NAMALWA (cell line): ENCODE measurements at regions not wholly inside any gene's neighbourhood (a gene's known extent, or its start where the extent isn't known, plus 50 kb on each side); places are given as distances from the start of the nearest gene placed in this dataset.

Source experiments
- DNase-seq: peaks from one replicate; pipeline ENCODE4 v3.0.0-alpha.2; 2015; ENCODE audit warnings: low spot score

DNA sequence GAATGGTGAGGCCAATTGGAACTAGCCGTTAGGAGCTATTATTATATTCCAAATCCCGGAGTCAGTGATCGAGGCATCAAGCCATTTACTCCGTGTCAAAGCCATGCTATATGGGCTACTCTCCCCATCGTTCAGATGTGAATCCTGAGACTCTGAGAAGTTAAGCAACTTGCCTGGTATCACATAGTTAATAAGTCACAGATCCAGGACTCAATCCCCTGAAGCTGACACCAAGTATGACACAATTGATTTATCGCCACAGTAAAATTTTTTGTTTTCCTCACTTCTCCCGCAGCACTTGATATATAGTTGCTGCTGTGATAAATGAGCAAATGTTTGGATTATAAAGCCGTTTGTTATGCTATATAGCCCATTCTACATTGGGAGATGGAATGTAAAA lies 50.8 kb upstream of the TSHZ2 start:
- DNase-seq = no peak

DNA sequence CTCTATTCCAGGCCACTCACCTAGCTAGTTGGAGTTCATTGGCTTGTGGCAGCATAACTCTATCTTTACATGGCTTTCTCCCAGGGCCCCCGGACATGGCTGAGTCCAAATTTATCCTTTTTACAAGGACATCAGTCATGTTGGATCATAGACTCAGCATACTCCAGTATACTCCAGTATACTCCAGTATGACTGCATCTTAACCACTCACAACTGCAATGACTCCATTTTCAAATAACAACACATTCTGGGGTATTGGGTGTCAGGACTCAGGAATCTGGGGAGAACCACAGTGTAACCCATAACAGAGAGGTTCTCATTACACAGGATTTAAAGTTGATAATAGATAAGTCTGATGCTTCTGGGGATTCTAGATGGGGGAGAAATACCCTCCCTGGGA lies 53.8 kb upstream of the TSHZ2 start:
- DNase-seq = no peak

DNA sequence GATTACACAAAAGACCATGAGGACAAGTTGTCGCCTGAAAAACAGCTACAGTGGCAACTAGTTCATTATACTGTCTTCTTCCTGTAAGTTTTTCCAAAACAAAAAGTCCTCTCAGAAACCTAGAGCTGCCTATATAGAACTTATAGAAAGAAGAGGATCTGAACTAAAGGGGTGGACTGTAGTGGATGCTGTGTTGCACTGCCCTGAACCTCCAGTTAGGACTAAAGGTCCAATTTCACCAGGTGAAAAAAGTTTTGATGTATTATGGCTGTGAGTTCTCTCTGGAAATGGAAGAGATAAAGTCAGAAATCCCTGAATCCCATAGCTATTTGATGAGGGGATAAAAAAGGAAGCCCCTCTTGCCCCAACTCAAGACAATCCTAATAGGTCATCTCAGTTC lies 56.6 kb upstream of the TSHZ2 start:
- no peak for DNase-seq

DNA sequence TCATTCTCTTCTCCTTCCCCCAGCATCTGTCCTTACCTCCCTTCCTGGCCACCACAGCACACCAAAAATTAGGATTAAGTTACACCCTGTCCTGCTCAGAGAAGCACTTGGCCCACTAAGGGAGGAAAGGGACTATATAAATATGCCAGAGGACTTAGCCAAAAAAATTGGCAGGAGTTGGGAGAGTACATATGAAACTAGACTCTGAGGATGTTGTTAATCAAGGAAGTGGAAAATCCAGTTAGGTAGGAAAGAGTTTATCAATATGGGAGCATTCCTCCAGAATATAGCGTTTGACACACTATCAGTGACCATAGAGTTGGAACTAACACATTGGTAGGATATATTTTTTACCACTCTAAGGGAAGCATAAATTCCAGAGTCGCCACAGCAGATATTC lies 57.3 kb upstream of the TSHZ2 start:
- DNase-seq = no peak

DNA sequence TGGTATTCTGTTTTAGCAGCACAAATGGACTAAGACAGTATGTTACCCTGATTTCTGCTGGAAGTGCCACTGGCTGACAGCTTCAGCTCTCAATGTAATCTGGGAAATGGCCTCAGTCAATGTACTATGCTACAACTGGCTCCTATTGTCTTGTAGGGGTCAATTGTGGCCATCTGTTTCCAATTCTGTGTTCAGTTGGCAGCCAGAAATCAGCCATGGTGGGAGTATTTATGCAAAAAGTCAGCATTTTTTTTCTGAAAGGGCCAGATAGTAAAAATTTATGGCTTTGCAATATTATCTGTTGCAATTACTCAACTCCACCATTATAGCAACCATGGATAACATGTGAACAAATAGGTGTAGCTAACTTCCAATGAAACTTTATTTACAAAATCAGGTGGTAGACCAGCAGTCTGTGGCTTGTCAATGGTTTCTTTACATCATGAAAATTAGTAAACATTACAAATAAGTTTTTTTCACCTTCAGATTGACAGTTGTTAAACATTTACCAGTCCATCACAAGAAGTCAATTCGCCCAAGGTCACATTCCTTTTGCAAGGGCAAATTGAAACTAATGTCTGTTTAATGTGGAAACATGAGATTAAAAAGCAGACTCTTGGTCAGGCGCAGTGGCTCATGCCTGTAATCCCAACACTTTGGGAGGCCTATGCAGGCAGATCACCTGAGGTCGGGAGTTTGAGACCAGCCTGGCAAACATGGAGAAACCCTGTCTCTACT lies 58.3 kb upstream of the TSHZ2 start:
- DNase-seq = no peak

DNA sequence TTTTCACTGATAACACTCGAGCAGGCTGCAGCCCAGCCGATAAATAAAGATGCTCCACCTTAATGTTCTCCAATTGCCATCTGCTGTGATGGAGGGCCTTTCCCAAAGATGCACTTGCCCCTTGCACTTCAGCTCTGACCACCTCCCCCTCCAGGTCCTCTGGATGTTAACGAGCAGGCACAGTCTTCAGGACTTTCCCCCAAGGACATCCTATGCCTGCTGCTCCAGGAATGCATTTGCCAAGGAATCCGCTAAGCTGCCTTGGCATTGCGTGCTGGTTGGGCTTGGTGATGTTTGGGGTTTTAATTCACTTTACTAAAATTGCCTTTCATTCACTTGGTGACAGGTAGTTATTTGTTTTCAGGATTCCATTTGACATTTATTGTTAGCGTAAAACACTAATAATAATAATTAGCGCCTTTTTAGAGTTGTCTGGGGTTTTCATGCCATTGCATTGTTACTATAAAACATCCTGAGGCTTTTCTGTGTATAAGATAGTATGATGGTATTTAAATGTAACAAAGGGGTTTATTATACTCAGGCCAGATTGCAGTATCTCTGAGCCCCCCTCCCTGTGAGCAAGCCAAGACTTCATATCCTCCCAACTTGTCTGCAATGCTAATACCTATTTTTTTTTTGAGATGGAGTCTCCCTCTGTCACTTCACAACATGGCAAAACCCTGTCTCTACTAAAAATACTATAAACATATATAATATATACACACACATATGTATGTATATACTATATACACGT lies 66.7 kb upstream of the TSHZ2 start:
- no peak for DNase-seq

DNA sequence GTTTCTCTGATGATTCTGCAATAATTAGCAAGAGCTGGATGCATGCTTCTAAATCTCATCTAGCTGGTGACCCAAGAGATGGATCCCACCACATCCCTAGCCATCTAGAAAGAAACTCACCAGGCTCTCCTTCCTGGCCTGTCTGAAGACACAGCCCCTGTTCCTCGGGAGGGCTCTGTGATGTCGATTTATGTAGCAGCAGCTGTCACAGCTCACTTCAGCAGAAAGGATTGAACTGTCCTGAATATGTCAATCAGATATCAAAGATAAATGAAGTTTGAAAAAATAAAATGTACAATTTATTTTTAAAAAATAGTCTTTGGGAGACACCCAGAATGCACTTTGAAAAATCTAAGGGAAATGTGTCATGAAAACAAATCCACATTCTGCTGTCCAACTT lies 67.3 kb upstream of the TSHZ2 start:
- no peak for DNase-seq

DNA sequence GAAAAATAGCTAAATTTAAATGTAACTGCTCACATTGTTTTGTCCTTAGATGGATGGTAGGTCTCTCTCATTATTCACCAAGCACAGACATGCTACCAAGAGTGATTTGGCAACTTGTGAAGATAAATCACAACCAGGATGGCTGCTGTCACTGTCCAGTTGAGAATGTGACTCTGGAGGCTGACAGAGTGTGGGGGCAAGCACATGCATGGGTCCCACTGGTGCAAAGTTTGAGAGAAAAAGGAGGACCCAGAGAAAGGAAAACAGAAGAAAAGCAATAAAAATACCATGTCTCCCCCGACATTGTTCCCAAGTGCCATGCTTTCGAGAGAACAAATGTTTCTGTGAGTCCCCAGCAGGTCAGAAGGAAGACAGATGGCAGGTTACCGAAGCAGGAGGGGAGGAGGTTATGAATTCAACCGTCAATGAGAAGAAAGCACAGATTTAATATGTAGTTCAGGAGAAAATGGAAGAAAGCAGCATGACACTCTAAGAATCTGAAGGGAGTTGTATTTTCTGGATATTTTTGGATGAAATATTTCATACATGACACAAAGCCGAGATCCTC lies 73.0 kb upstream of the TSHZ2 start:
- DNase-seq = no peak

DNA sequence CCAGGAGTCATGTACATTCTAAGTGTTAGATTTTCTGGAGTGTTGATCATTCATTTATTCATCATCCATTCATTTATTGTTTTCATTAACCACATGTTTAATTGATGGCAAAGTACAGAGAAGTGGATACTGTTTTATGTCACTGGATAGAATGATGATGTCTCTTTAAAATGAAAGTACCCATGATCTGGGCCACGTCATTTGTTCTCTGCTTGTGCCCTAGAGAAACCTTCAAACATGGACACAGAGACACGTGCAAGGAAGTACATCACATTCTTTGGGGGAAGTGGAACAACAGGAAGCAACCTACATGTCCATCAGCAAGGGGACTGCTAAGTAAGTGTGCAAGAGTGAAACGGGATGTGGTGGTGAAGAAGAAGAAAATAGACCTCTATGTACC lies 75.8 kb upstream of the TSHZ2 start:
- no peak for DNase-seq

DNA sequence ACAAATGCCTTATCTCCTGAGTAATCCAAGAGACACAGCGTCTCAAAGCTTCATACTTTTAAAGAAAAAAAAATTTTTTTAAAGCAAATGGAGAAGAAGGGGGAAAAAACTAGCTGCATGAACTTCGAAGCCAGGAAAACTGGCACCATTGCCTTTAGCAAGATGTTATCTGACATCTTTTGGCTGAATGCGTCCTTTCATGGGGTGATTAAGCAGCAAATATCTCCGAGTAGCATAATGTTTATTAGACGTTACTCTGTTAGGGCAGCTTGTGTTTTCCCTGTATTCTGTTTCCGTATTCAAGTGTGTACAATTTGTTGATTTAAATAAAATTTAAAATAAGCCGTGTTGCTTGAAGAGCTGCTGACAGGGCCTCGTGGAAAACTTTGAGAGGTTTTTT lies 76.5 kb upstream of the TSHZ2 start:
- no peak for DNase-seq

DNA sequence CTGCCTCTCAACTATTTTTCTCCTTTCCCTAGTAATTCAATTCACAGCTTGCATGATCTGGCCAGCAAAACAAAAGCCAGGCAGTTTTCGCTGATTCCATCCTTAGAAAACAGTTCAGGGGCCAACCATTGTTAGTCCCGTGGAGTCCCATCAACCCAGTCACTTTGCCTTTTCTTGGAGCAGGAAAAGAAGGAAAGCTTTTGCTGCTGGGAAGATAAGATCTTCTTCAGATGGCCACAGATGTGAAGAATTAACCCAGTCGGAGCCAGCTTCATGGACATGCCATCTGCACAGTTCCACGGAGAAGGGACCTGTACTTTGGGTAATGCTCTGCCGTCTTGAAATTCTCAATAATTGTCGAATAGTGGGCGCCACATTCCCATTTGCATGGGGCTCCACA lies 76.9 kb upstream of the TSHZ2 start:
- no peak for DNase-seq

DNA sequence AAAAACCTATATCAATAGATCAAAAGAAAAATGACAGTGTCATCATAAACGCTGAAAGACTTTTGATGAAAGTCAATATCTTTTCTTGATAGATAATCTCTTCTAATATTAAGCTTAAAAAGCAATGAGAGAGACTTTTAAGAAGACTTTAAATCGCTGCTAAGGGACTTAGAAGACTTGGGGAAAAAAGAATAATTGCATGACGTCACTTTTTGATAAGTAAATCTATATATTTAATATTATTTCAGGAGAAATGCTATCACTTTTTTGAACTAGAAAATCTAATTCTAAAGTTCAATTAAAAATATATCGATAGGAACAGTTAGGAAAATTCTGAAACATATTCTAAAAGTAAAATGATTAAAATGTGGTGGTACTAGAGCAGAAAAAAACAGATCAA lies 78.7 kb upstream of the TSHZ2 start:
- no peak for DNase-seq

DNA sequence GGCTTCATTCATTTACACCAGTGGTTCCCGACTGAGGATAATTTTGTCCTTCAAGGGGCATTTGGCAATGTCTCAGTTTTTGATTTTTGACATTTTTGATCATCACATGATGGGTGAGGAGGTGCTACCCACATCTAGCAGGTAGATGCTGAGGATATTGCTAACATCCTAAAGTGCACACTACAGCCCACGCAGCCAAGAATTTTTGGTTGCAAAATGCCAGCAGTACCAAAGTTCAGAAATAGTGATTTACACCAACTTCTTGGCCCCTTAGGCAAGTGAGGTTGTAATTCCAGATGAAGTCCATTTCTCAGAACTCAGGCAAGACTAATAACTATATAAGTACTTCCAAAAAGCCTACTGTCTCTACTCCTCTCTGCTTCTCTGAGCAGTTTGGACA lies 80.1 kb upstream of the TSHZ2 start:
- DNase-seq = no peak

DNA sequence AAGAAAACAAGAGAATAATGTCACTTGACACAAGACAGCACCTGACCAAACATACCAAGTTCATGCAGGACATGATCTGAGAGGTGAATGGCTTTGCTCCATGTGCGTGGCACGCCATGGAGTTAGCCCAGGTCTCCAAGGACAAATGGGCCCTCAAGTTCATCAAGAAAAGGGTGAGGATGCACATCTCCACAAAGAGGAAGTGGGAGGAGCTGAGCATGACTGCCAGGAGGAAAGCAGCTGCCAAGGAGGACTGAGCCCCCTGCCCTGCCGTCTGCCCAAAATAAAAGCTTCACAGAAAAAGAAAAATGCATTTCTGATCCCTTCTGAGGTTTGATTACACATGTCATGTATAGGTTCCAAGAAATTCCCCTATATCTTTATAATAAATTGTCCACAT lies 82.0 kb upstream of the TSHZ2 start:
- no peak for DNase-seq

DNA sequence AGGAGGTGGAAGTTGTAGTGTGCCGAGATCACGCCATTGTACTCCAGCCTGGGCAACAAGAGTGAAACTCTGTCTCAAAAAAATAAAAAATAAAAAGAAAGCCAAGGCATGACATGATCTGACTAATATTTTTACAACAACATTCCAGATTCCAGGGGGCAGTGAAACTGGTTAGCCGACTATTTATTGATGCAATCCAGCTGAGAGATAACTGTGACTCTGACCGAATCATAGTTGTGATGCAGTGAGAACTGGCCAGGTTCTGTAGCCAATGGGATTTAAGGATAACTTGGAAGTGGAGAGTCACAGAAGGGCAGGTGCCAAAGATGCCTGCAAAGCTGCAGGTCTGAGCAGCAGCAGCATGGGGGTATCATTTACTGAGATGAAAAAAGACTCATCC lies 82.9 kb upstream of the TSHZ2 start:
- no peak for DNase-seq

DNA sequence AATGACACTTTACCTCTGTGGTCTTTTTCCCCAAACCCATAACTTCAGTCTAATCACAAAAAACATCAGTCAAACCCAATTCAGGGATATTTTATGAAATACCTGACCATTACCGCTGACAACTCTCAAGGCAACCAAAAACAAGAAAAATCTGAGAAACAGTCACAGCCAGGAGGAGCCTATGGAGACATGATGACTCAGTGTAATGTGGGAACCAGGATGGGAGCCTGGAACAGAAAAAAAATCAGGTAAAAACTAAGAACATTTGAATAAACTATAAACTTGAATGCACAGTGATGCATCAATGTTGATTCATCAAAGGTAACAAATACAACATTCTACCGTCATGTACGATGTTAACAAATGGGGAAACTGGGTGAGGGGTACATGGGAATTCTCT lies 84.1 kb upstream of the TSHZ2 start:
- no peak for DNase-seq

DNA sequence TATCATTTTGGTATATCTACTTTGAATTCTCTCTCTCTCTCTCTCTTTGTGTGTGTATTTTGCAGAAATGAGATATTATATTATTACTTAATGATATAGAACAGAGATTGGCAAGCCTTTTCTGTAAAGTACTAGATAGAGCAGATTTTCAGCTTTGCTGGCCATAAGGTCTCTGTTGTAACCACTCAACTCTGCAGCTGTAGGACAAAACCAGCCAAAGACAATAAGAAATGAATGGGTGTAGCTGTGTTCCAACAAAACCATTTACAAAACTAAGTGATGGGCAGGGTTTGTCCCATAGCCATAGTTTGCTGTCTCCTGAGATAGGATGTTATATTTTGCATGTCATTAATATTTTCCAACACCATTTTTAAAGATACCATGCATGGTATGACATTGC lies 91.2 kb upstream of the TSHZ2 start:
- no peak for DNase-seq

DNA sequence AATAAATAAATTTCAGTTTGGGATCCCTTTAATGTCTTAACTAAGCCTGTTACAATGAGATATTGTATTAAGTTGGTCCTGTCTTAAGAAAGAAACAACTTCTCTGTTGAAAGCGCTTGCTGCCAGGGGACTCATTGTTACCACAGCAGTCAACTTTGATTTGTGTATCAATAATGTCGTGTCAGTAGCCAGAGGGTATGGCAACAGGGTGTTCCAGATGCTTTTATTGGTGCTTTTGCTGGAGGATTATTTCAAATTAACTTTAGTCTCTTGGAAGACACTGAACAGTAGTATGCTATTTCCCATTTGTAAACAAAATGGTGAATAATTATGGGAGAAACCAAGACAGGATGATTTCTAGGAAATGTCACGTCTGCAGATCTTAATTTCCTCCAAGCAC lies 91.9 kb upstream of the TSHZ2 start:
- no peak for DNase-seq

DNA sequence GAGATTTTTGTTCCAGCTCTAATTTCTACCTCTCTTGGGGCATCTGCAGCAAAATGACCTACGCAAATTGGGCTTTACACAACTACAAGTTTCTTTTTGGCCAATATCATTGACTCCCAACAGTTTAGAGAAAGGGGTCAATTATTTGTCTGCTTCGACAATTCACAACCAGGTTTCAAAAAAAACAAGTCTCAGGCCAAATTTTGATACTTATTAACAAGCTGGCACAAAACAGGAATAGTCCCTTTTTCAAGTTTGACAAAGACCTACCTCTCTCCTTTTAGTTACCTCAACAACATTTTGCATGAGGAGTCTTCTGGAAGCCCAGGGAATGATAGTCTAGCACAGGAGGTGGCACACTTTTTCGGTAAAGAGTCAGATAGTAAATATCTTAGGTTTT lies 97.9 kb upstream of the TSHZ2 start:
- no peak for DNase-seq

DNA sequence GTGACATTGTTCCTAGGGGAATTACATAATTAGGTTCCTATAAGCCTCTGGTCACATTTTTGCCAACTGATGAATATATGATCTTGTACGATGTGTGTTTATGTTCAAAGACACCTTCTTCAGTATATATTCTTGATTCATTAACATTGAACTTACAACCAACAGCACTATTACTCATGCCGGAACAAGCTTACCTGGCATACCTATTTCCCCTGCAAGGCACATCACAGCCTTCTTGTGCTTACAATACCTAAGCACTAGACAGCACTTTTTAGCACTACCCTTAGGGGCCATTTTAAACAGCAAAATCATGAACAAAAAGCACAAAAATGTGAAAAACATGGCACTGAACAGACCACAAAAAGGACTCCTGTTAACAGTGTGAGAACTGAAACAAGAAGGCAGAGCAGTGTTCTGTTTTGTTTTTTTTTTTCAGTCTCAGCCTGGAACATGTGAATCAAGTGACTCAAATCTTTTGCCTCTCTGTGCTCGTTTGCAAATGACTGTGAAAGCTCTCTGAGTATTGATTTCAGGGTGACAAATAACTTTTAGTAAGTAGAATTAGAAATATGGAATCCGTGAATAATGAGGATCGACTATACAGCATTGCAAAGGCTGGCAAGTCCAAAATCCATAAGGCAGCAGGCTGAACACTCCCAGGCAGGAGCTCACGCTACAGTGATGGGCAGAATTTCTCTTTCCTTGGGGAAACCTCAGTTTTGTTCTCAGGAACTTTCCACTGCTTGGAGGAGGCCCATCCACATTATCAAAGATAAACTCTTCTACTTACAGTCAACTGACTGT lies 102.3 kb upstream of the TSHZ2 start:
- DNase-seq = no peak

DNA sequence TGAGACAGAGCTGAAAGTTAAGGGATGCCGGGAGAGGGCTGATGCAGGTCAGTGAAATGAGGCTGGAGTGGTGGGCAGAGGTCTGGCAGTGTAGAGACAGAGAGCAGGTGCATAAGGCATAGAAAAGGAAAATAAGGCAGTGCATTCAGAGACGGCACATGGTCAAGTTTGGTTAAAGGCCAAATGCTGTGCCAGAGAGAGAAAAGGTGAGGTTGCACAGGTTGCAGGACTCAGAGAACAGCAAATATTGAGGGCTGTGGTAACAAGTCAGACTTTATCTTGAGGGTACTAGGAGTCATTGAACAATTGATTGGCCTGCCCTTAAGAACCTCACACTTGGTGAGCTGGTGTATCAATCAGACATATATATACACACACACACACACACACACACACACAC lies 102.9 kb upstream of the TSHZ2 start:
- DNase-seq = no peak

DNA sequence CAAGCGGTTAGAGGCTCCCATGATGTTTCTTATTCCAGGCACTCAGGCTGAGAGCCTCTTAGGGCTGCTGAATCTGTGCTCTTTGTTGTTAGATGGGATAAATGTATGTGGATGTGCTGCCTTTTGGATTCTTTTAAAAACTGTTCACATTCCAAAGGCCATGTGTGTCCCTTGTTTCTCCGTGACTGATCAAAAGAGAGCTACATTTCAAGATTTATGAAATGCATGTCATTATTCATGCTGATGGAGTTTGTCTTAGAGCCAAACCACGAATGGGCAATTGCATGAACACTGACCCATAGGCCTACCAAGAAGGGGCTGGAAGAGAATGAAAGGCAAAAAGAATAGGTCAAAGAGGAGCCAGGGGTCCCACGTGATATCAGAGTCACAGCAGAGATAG lies 104.9 kb upstream of the TSHZ2 start:
- no peak for DNase-seq
